ENCODE measurements at regions not wholly inside any gene's neighbourhood (a gene's known extent, or its start where the extent isn't known, plus 50 kb on each side); places are given as distances from the start of the nearest gene placed in this dataset.

- ChIA-PET POLR2A (ENCODE audit: low non-redundant PET) (no interaction called here), CTCF (no interaction called here)
- no peak for TF ChIP-seq CTCF (conservative IDR thresholded peaks at IDR 0.05; ENCODE audit: low read depth, low read length)
- no peak for TF ChIP-seq EZH2 (IDR thresholded peaks at IDR 0.05; ENCODE audit: borderline replicate concordance, low read depth, low read length, poor library complexity, severe bottlenecking)
- no peak overlapping the region for H3K27ac ChIP-seq (ENCODE audit: low read depth, low read length, poor library complexity, severe bottlenecking)
- H3K27me3 ChIP-seq (replicated peaks; ENCODE audit: insufficient read depth, low read depth, low read length, poor library complexity): no peaks in the 10 kb centered on the region
- no peaks in the 10 kb centered on the region for H3K4me1 ChIP-seq (ENCODE audit: insufficient read depth, low read length, poor library complexity, severe bottlenecking)
- intact Hi-C loops (cut with micrococcal nuclease; ENCODE audit: unreplicated experiment): no loop called here
- H3K4me3 ChIP-seq (ENCODE audit: low read depth, low read length, poor library complexity, severe bottlenecking): no peak overlapping the region
- H3K36me3 ChIP-seq (ENCODE audit: insufficient read depth, low read length, poor library complexity, severe bottlenecking): no peaks in the 10 kb centered on the region
- no TSS peak for BruUV-seq (replicated peaks)
- peaks cover 7% of the 10 kb centered on the region for H3K9me3 ChIP-seq (ENCODE audit: low read depth, low read length, poor library complexity, severe bottlenecking)
- DNase-seq (ENCODE audit: low spot score): no peak
Measured at GRCh38 chr7:56290548-56290947, 174.3 kb upstream of the NUPR2 start.

GRCh38 chr7:56287429-56288138 is 171.4 kb upstream of the NUPR2 start:
- Histone ChIP-seq H3K36me3 (ENCODE audit: insufficient read depth, low read length, poor library complexity, severe bottlenecking) (no peaks in the 10 kb centered on the region), H3K27ac (ENCODE audit: low read depth, low read length, poor library complexity, severe bottlenecking) (no peak overlapping the region), H3K4me1 (ENCODE audit: insufficient read depth, low read length, poor library complexity, severe bottlenecking) (no peaks in the 10 kb centered on the region), H3K27me3 (replicated peaks; ENCODE audit: insufficient read depth, low read depth, low read length, poor library complexity) (no peaks in the 10 kb centered on the region), H3K9me3 (ENCODE audit: low read depth, low read length, poor library complexity, severe bottlenecking) (peaks cover 5% of the 10 kb centered on the region), H3K4me3 (ENCODE audit: low read depth, low read length, poor library complexity, severe bottlenecking) (peak overlapping the region; percentile 24)
- TF ChIP-seq CTCF (conservative IDR thresholded peaks at IDR 0.05; ENCODE audit: low read depth, low read length): no peak
- intact Hi-C loops (cut with micrococcal nuclease; ENCODE audit: unreplicated experiment): no loop called here
- ChIA-PET POLR2A (ENCODE audit: low non-redundant PET) (no interaction called here), CTCF (no interaction called here)
- no peak for DNase-seq (ENCODE audit: low spot score)
- BruUV-seq (replicated peaks): no TSS peak

DNA sequence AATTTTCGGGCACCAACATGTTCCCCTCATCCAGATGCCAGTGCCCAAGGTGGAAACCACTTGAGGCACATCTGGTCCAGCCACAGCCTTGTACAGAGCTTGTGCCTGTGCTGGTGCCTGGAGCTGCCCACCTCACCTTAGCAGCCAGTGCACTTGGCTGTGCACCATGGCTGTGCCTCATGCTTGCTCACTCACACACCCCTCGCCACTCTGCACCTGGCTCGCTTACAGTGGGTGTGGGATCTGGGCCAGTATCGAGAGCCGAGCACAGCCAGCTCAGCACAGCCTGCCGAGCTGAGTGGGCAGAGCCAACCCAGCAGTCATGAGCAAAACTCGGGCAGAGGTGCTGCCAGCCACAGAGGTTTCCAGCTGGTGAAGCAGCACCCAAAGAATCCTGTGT is 139.9 kb upstream of the NUPR2 start:
- Histone ChIP-seq H3K36me3 (ENCODE audit: insufficient read depth, low read length, poor library complexity, severe bottlenecking) (no peaks in the 10 kb centered on the region), H3K27me3 (replicated peaks; ENCODE audit: insufficient read depth, low read depth, low read length, poor library complexity) (no peaks in the 10 kb centered on the region), H3K9me3 (ENCODE audit: low read depth, low read length, poor library complexity, severe bottlenecking) (peaks cover 11% of the 10 kb centered on the region), H3K4me3 (ENCODE audit: low read depth, low read length, poor library complexity, severe bottlenecking) (no peak overlapping the region), H3K4me1 (ENCODE audit: insufficient read depth, low read length, poor library complexity, severe bottlenecking) (no peaks in the 10 kb centered on the region), H3K27ac (ENCODE audit: low read depth, low read length, poor library complexity, severe bottlenecking) (no peak overlapping the region)
- ChIA-PET CTCF (no interaction called here), POLR2A (ENCODE audit: low non-redundant PET) (no interaction called here)
- TF ChIP-seq EZH2 (IDR thresholded peaks at IDR 0.05; ENCODE audit: borderline replicate concordance, low read depth, low read length, poor library complexity, severe bottlenecking): no peak
- no peak for TF ChIP-seq CTCF (conservative IDR thresholded peaks at IDR 0.05; ENCODE audit: low read depth, low read length)
- no TSS peak for BruUV-seq (replicated peaks)
- intact Hi-C loops (cut with micrococcal nuclease; ENCODE audit: unreplicated experiment): no loop called here
- DNase-seq (ENCODE audit: low spot score): no peak

Measured in A673 (cell line).